ENCODE measurements at regions not wholly inside any gene's neighbourhood (a gene's known extent, or its start where the extent isn't known, plus 50 kb on each side); places are given as distances from the start of the nearest gene placed in this dataset.
"Not testable (repeated sequence)": the region's sequence is repeated elsewhere in the genome, so short reads cannot be mapped to it uniquely, and the experiment has no call there.

GRCh38 chr1:53399370-53400133, 59.6 kb upstream of the DMRTB1 start:
- DNase-seq (ENCODE audit: low read depth), result not testable (repeated sequence)

GRCh38 chr1:53400761-53401674, 58.2 kb upstream of the DMRTB1 start:
- no peak for DNase-seq (ENCODE audit: low read depth)

- no peak for DNase-seq (ENCODE audit: low read depth)
These were observed 57.1 kb upstream of the DMRTB1 start for GRCh38 chr1:53401813-53402745.

- DNase-seq (ENCODE audit: low read depth), result no peak
These were observed 56.1 kb upstream of the DMRTB1 start for GRCh38 chr1:53402891-53403655.

GRCh38 chr1:53405737-53406136, 53.5 kb upstream of the DMRTB1 start:
- no peak for DNase-seq (ENCODE audit: low read depth)

GRCh38 chr1:53406551-53407235, 52.5 kb upstream of the DMRTB1 start:
- no peak for DNase-seq (ENCODE audit: low read depth)

- DNase-seq (ENCODE audit: low read depth), result no peak
These were observed 51.0 kb upstream of the DMRTB1 start for GRCh38 chr1:53408013-53408754.

- DNase-seq (ENCODE audit: low read depth), result no peak
These were observed 50.5 kb upstream of the DMRTB1 start for GRCh38 chr1:53408755-53409129.

GRCh38 chr1:53409233-53409632, 50.0 kb upstream of the DMRTB1 start:
- DNase-seq (ENCODE audit: low read depth), result no peak
